DND-41 (cell line): ENCODE measurements at regions not wholly inside any gene's neighbourhood (a gene's known extent, or its start where the extent isn't known, plus 50 kb on each side); places are given as distances from the start of the nearest gene placed in this dataset.

Experiments used
- ATAC-seq: fragments of 200-7000 bp; cut with Tn5 transposase; 3 replicates; pipeline ENCODE4 v1.9.1; 2021; ENCODE audit warnings: low read depth; ENCODE audit not compliant: insufficient read depth
- DNase-seq: peaks from one replicate; pipeline ENCODE4 v3.0.0-alpha.2; 2020
- H2AFZ ChIP-seq: 2 replicates; pipeline ENCODE4 v1.6.0; 2012; ENCODE audit warnings: low read depth, low read length
- H3K27ac ChIP-seq: 2 replicates; pipeline ENCODE4 v1.5.1; 2012; ENCODE audit warnings: low read length, inconsistent platforms
- H3K27me3 ChIP-seq: fragments of 200-600 bp; sonication (generic); 2 replicates; pipeline ENCODE4 v1.6.0; 2012; ENCODE audit warnings: low read length, mild to moderate bottlenecking, inconsistent platforms; ENCODE audit not compliant: insufficient read depth, poor library complexity
- H3K36me3 ChIP-seq: 2 replicates; pipeline ENCODE4 v1.5.1; 2012; ENCODE audit warnings: low read length, inconsistent platforms; ENCODE audit not compliant: insufficient read depth
- H3K4me1 ChIP-seq: 2 replicates; pipeline ENCODE4 v1.5.1; 2012; ENCODE audit warnings: mild to moderate bottlenecking, low read length; ENCODE audit not compliant: insufficient read depth
- H3K4me2 ChIP-seq: 2 replicates; pipeline ENCODE4 v1.6.0; 2012; ENCODE audit warnings: mild to moderate bottlenecking, moderate library complexity, low read length, inconsistent platforms; ENCODE audit not compliant: insufficient read depth
- H3K4me3 ChIP-seq, 2 experiments: fragments of 200-600 bp in 1 of 2; shearing (Covaris generic) in 1 of 2; 2 replicates each; pipeline ENCODE4 v1.5.1; 2012 to 2016; ENCODE audit warnings: inconsistent platforms in 2 of 2, low read length in 2 of 2, mild to moderate bottlenecking in 2 of 2, low read depth in 1 of 2, moderate library complexity in 1 of 2
- H3K79me2 ChIP-seq: 2 replicates; pipeline ENCODE4 v1.6.0; 2012; ENCODE audit warnings: low read length, inconsistent platforms; ENCODE audit not compliant: insufficient read depth
- H3K9ac ChIP-seq: 2 replicates; pipeline ENCODE4 v1.6.0; 2012; ENCODE audit warnings: low read depth, mild to moderate bottlenecking, inconsistent platforms, low read length, moderate library complexity
- H3K9me3 ChIP-seq: 2 replicates; pipeline ENCODE4 v1.5.1; 2012; ENCODE audit warnings: low read length, moderate library complexity, mild to moderate bottlenecking, inconsistent platforms; ENCODE audit not compliant: insufficient read depth, severe bottlenecking
- H4K20me1 ChIP-seq: 2 replicates; pipeline ENCODE4 v1.6.0; 2012; ENCODE audit warnings: low read length; ENCODE audit not compliant: insufficient read depth
- EZH2 ChIP-seq: IDR thresholded peaks from 3 replicates; pipeline ENCODE4 v1.6.1; 2012; ENCODE audit warnings: borderline replicate concordance, low read depth, mild to moderate bottlenecking, moderate library complexity, low read length, inconsistent platforms; ENCODE audit not compliant: severe bottlenecking
- TF ChIP-seq, protein P1 (sequence below): IDR thresholded peaks from 2 replicates; pipeline ENCODE4 v1.5.1; 2012; ENCODE audit warnings: borderline replicate concordance, low read length, moderate library complexity, mild to moderate bottlenecking; ENCODE audit not compliant: poor library complexity, severe bottlenecking; ENCODE audit errors: extremely low read depth

DNA sequence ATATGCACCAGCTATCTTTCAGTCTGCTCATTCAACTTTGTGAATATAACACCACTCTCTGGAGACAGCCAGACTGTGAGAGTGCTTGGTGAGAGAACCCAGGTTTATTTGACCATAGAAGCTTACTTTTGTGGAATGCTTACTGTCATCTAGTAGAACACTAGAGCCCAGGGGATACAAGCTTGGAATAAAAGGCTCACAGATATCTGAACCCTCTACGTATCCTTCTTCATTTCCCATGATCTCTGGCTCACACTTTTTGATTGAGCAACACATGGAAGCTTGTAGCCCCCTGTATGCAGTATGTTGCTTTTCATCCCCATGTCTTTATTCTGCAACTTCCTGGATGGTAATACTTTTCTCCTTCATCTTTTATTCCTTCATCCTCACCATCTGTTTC lies 835.3 kb upstream of the CITED2 start:
- Histone ChIP-seq H4K20me1 (no peaks in the 10 kb centered on the region), H3K9me3 (no peaks in the 10 kb centered on the region), H3K9ac (no peak overlapping the region), H3K4me2 (no peak overlapping the region), H3K79me2 (no peaks in the 10 kb centered on the region), H3K4me3 (no peak overlapping the region), H3K27me3 (no peaks in the 10 kb centered on the region), H3K36me3 (no peaks in the 10 kb centered on the region), H3K27ac (no peak overlapping the region), H2AFZ (no peak overlapping the region), H3K4me1 (no peaks in the 10 kb centered on the region)
- ATAC-seq (no peak), DNase-seq (no peak)
- no peak for TF ChIP-seq EZH2
- TF ChIP-seq, protein P1, sequence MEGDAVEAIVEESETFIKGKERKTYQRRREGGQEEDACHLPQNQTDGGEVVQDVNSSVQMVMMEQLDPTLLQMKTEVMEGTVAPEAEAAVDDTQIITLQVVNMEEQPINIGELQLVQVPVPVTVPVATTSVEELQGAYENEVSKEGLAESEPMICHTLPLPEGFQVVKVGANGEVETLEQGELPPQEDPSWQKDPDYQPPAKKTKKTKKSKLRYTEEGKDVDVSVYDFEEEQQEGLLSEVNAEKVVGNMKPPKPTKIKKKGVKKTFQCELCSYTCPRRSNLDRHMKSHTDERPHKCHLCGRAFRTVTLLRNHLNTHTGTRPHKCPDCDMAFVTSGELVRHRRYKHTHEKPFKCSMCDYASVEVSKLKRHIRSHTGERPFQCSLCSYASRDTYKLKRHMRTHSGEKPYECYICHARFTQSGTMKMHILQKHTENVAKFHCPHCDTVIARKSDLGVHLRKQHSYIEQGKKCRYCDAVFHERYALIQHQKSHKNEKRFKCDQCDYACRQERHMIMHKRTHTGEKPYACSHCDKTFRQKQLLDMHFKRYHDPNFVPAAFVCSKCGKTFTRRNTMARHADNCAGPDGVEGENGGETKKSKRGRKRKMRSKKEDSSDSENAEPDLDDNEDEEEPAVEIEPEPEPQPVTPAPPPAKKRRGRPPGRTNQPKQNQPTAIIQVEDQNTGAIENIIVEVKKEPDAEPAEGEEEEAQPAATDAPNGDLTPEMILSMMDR = no peak

DNA sequence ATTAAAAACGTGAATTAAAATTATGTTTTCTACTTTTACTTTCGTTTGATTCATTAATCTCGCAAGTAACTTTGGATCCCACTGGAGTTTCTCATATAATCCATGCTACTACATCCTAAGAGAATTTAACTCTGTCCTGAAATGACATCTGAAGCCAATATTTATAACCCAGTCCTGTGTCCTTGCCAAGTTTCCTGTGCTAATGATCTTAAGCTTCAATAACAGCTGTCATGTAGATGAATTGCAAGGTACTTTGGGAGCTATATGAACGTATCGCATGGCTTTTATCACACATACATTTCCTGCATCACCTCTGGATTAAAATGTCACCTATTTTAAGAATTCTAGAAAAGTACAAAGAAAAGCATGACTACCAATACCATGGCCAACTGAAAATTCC lies 833.8 kb upstream of the CITED2 start:
- no peak for TF ChIP-seq EZH2
- TF ChIP-seq, protein P1 = no peak
- Histone ChIP-seq H3K4me1 (no peaks in the 10 kb centered on the region), H3K9ac (no peak overlapping the region), H3K79me2 (no peaks in the 10 kb centered on the region), H3K4me3 (no peak overlapping the region), H3K4me2 (no peak overlapping the region), H3K27me3 (no peaks in the 10 kb centered on the region), H3K9me3 (no peaks in the 10 kb centered on the region), H2AFZ (no peak overlapping the region), H3K27ac (no peak overlapping the region), H3K36me3 (no peaks in the 10 kb centered on the region), H4K20me1 (no peaks in the 10 kb centered on the region)
- ATAC-seq (no peak), DNase-seq (no peak)

DNA sequence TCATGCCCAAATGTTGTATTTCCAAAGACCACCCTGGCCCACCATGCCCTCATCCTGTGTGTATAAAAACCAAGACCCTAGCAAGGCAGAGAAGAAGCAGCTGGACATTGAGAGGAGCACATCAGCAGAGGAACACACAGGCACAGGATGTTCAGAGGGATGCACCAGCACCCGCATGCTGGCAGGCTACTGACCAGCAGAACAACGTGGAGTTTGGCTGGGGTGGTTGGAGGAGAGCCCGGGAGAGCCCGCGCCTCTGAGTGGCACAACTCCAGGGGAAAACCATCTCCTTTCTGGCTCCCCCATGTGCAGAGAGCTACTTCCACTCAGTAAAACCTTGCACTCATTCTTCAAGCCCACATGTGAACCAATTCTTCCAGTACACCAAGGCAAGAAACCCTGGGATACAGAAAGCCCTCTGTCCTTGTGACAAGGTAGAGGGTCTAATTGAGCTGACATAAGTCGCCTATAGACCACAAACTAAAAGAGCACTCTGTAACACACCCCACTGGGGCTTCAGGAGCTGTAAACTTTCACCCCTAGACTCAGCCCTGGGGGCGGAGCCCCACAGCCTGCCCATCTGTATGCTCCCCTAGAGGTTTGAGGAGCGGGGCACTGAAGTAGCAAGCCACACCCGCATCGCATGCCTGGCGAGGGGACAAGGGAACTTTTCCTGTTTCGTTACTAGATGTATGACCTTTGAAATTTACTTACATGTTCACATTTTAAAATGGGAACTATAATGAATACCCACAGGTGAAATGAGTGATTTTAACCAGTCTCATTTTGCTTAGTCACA lies 831.5 kb upstream of the CITED2 start:
- H3K27me3 ChIP-seq = no peaks in the 10 kb centered on the region
- H3K9ac ChIP-seq = no peak overlapping the region
- H3K4me3 ChIP-seq = no peak overlapping the region
- no peak for DNase-seq
- H3K79me2 ChIP-seq = no peaks in the 10 kb centered on the region
- H2AFZ ChIP-seq = no peak overlapping the region
- H3K27ac ChIP-seq = no peak overlapping the region
- no peaks in the 10 kb centered on the region for H4K20me1 ChIP-seq
- no peaks in the 10 kb centered on the region for H3K4me1 ChIP-seq
- H3K9me3 ChIP-seq = no peaks in the 10 kb centered on the region
- TF ChIP-seq, protein P1 = no peak
- no peak for TF ChIP-seq EZH2
- H3K4me2 ChIP-seq = no peak overlapping the region
- no peak for ATAC-seq
- H3K36me3 ChIP-seq = no peaks in the 10 kb centered on the region
